Cardiac fibroblast (primary cell): ENCODE measurements at regions not wholly inside any gene's neighbourhood (a gene's known extent, or its start where the extent isn't known, plus 50 kb on each side); places are given as distances from the start of the nearest gene placed in this dataset.

Source experiments
- DNase-seq, 2 donors: peaks; one replicate each; pipeline versions ENCODE4 v3.0.0 to v3.0.0-alpha.2; 2010; ENCODE audit warnings: low read depth in 2 of 2
- H3K4me3 ChIP-seq, 2 donors: replicated peaks in 1 of 2; 1 replicate in 1 of 2; 2 replicates in 1 of 2; pipeline ENCODE4 v1.5.1; 2011; ENCODE audit warnings: low read depth in 2 of 2, low read length in 2 of 2, mild to moderate bottlenecking in 2 of 2, moderate library complexity in 1 of 2
- TF ChIP-seq, protein P1 (sequence below): IDR thresholded peaks from one replicate; pipeline ENCODE4 v1.5.1; 2011; ENCODE audit warnings: low read depth, mild to moderate bottlenecking, low read length, inconsistent platforms

DNA sequence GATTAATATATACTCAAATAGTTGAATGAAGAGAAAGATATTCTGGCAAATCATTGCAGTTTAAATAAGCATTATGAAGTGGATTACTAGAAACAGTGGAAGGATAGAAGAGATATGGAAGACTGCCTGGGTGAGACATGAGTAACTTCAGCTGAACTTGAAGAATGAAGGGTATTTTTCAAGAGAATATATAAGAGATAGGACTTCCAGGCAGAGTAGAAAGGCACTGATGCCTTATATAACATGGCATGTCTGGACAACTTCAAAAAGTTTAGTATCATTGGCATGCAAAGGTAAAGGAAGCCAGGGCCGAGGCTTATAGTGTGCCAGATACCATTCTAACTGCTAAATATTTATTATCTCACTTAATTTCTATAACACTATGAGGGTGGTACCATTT, 126.5 kb upstream of the SLC7A14 start:
- no peak for DNase-seq
- TF ChIP-seq, protein P1, sequence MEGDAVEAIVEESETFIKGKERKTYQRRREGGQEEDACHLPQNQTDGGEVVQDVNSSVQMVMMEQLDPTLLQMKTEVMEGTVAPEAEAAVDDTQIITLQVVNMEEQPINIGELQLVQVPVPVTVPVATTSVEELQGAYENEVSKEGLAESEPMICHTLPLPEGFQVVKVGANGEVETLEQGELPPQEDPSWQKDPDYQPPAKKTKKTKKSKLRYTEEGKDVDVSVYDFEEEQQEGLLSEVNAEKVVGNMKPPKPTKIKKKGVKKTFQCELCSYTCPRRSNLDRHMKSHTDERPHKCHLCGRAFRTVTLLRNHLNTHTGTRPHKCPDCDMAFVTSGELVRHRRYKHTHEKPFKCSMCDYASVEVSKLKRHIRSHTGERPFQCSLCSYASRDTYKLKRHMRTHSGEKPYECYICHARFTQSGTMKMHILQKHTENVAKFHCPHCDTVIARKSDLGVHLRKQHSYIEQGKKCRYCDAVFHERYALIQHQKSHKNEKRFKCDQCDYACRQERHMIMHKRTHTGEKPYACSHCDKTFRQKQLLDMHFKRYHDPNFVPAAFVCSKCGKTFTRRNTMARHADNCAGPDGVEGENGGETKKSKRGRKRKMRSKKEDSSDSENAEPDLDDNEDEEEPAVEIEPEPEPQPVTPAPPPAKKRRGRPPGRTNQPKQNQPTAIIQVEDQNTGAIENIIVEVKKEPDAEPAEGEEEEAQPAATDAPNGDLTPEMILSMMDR: no peak
- H3K4me3 ChIP-seq: no peak overlapping the region

DNA sequence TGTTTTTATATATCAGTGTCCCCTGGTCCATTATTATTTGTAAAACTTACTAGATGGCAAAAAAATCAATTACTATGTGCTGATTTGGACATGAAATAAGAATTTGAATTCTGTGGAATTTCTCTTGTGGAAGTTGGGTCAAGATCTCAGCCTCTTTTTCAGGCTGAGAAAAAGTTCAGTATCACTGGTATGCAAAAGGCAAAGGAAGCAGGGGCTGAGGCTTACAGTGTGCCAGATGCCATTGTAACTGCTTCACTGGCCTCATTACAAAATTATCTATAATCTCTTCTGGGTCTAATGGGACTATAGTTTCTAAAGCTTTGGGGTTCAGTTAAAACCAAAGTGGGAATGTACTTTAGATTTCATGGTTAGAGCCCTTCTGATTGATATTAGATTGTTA, 125.9 kb upstream of the SLC7A14 start:
- no peak for DNase-seq
- TF ChIP-seq, protein P1: no peak
- no peak overlapping the region for H3K4me3 ChIP-seq

DNA sequence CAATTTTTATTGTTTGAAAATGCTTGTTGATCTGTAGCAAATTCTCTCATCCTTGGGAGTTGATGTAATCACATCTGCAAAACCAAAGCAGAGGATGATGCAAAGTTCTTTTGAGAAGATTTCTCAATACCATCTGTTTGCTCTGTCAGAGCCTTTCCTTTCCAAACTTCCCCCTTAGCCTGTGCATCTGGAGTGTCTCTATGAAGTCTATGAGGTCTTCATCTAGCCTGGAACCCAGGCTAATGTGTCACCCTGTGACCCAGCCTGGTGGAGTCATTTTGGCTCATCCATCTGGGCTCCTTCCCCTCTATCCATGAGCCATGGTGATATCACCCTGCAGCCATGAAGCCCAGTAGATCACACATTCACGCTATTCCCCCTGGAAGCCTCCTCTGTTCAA, 123.2 kb upstream of the SLC7A14 start:
- no peak overlapping the region for H3K4me3 ChIP-seq
- peak; percentile 75 to 98 for DNase-seq
- TF ChIP-seq, protein P1: no peak

DNA sequence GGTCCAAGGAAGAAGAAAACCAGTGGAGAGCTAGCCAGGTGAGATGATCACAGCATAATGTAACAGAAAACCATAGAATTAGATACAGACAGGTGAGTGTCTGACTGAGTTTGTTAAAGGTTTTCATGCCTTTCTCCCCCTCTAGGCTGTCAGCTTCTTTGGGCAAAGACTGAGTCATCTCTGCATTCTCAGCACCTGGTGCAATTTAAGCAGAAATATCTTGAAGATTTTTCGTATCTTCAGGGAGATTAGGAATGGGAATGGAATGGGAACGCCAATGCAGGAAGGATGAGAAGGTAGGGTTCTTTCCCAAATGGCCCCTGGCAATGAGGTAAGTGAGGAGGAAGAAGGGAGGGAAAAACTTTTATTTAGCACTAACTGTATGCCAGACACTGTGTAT, 122.0 kb upstream of the SLC7A14 start:
- DNase-seq: no peak
- TF ChIP-seq, protein P1: no peak

DNA sequence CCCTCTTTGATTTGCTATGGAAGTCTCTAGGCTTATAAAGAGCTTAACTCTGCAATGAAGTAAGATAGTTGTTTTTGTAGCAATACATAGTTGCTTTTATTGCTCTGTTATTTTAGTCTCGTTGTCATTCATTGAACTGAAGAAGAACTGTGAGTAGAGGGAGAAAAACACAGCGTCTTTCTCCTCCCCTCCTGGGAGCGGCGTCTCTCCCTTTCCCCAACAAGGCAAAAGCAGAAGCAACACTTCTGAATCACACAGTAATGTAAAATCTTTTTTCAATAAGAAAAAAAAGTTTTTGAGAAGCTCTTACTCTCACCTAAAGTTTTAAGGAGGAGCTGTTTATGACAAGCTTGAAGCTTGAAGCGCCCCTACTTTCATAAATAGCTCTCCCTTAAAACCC, 119.3 kb upstream of the SLC7A14 start:
- DNase-seq: no peak
- H3K4me3 ChIP-seq: no peak overlapping the region
- TF ChIP-seq, protein P1: no peak

More for the DNA sequence above, 122.0 kb upstream of the SLC7A14 start:
- no peak overlapping the region for H3K4me3 ChIP-seq

DNA sequence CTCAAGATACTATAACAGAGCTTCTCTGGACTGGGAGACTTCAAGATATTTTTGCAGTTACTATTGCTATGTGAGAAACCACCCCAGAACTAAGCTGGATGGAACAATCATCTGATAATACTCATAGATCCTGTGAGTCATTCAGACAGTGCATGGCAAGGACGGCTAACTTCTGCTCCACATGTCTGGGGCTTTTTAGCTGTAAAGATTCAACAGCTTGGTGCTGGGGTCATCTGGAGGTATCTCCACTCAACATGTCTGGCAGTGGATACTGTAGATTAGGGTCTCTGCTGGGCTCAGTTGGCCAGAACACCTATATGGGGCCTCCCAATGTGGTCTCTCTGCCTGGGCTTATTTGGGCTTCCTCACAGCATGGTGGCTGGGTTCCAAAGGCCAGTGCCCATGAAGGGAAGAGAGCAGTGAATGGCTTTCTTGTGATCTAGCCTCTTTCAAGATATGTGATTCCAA, 117.3 kb upstream of the SLC7A14 start:
- DNase-seq: peak; percentile 56 to 92
- H3K4me3 ChIP-seq: no peak overlapping the region
- TF ChIP-seq, protein P1: no peak
